ENCODE measurements at regions not wholly inside any gene's neighbourhood (a gene's known extent, or its start where the extent isn't known, plus 50 kb on each side); places are given as distances from the start of the nearest gene placed in this dataset.

GRCh38 chr13:21319869-21320641 lies 139.0 kb downstream of the ZDHHC20 start:
- H3K4me1 Mint-ChIP-seq (ENCODE audit: low read depth): peaks cover 12% of the 10 kb centered on the region
- H3K4me3 Mint-ChIP-seq: no peak overlapping the region
- peaks cover 3% of the 10 kb centered on the region for H3K9me3 Mint-ChIP-seq
- no peak overlapping the region for H3K27ac Mint-ChIP-seq
- H3K27me3 Mint-ChIP-seq (ENCODE audit: low read depth): no peaks in the 10 kb centered on the region
- H3K36me3 Mint-ChIP-seq (ENCODE audit: low read depth): peaks cover 9% of the 10 kb centered on the region

GRCh38 chr13:21320642-21321034 lies 138.5 kb downstream of the ZDHHC20 start:
- H3K27me3 Mint-ChIP-seq (ENCODE audit: low read depth): no peaks in the 10 kb centered on the region
- peaks cover 10% of the 10 kb centered on the region for H3K36me3 Mint-ChIP-seq (ENCODE audit: low read depth)
- H3K9me3 Mint-ChIP-seq: peaks cover 3% of the 10 kb centered on the region
- no peak overlapping the region for H3K4me3 Mint-ChIP-seq
- H3K27ac Mint-ChIP-seq: no peak overlapping the region
- peaks cover 12% of the 10 kb centered on the region for H3K4me1 Mint-ChIP-seq (ENCODE audit: low read depth)

- no peak overlapping the region for H3K27ac Mint-ChIP-seq
- H3K27me3 Mint-ChIP-seq (ENCODE audit: low read depth): no peaks in the 10 kb centered on the region
- H3K4me3 Mint-ChIP-seq: no peak overlapping the region
- peaks cover 9% of the 10 kb centered on the region for H3K36me3 Mint-ChIP-seq (ENCODE audit: low read depth)
- peaks cover 3% of the 10 kb centered on the region for H3K9me3 Mint-ChIP-seq
- peaks cover 8% of the 10 kb centered on the region for H3K4me1 Mint-ChIP-seq (ENCODE audit: low read depth)
These were observed 137.8 kb downstream of the ZDHHC20 start for GRCh38 chr13:21321269-21321668.

GRCh38 chr13:21322327-21322965 lies 136.7 kb downstream of the ZDHHC20 start:
- Mint-ChIP-seq H3K27ac (no peak overlapping the region), H3K4me3 (no peak overlapping the region), H3K4me1 (ENCODE audit: low read depth) (peaks cover 6% of the 10 kb centered on the region), H3K27me3 (ENCODE audit: low read depth) (no peaks in the 10 kb centered on the region), H3K36me3 (ENCODE audit: low read depth) (peaks cover 11% of the 10 kb centered on the region), H3K9me3 (peaks cover 3% of the 10 kb centered on the region)
